ENCODE measurements at regions not wholly inside any gene's neighbourhood (a gene's known extent, or its start where the extent isn't known, plus 50 kb on each side); places are given as distances from the start of the nearest gene placed in this dataset.
"Not testable (repeated sequence)": the region's sequence is repeated elsewhere in the genome, so short reads cannot be mapped to it uniquely, and the experiment has no call there.

DNA sequence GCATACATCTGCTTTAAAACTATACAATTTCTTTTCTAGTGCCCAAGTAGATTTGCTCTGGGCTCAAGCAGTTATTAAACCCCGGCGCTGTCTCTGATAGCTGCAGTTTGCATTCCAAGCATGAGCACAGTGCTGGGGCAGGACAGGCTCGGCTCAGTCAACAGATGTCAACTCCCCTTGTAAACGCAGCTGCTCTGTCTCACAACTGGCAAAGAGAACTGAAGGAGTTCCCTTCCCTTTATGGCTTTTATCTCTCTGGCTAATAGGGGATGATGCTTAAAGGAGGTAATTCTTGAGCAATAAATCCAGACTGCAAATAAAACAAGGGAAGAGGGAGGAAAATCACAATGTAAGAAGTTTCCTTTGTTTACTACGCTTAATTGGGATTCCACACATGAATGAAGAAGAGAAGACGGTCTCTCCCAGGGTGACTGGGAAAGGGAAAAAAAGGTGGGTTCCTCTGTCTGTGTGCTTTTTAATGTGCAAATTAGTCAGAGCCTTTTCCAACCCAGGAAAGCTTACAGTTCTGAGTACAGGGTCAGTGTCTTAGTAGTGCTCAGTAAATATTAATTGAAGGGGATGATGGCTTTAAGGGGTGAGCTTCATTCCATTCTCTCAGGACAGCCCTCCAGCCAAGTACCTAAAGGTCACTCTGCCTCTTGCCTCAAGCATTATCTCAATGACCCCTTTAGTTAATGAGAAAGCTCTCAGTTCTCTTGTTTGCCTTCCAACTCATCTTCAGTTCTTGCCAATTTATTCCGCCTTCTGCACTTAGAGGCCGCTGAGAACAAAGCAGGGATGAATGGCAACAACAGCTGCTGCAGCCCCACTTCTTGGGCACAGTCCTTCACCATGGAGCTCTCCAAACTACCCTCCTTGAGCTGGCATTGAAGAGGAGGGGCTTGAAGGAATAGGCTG lies 155.7 kb upstream of the JADE1 start:
- no peak overlapping the region for H3K4me3 ChIP-seq (ENCODE audit: low read depth, low read length)
- TF ChIP-seq, protein P1, sequence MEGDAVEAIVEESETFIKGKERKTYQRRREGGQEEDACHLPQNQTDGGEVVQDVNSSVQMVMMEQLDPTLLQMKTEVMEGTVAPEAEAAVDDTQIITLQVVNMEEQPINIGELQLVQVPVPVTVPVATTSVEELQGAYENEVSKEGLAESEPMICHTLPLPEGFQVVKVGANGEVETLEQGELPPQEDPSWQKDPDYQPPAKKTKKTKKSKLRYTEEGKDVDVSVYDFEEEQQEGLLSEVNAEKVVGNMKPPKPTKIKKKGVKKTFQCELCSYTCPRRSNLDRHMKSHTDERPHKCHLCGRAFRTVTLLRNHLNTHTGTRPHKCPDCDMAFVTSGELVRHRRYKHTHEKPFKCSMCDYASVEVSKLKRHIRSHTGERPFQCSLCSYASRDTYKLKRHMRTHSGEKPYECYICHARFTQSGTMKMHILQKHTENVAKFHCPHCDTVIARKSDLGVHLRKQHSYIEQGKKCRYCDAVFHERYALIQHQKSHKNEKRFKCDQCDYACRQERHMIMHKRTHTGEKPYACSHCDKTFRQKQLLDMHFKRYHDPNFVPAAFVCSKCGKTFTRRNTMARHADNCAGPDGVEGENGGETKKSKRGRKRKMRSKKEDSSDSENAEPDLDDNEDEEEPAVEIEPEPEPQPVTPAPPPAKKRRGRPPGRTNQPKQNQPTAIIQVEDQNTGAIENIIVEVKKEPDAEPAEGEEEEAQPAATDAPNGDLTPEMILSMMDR (IDR thresholded peaks at IDR 0.05; ENCODE audit: control insufficient read depth, extremely low read depth, insufficient read depth), result no peak
- DNase-seq (ENCODE audit: low read depth), result no peak

DNA sequence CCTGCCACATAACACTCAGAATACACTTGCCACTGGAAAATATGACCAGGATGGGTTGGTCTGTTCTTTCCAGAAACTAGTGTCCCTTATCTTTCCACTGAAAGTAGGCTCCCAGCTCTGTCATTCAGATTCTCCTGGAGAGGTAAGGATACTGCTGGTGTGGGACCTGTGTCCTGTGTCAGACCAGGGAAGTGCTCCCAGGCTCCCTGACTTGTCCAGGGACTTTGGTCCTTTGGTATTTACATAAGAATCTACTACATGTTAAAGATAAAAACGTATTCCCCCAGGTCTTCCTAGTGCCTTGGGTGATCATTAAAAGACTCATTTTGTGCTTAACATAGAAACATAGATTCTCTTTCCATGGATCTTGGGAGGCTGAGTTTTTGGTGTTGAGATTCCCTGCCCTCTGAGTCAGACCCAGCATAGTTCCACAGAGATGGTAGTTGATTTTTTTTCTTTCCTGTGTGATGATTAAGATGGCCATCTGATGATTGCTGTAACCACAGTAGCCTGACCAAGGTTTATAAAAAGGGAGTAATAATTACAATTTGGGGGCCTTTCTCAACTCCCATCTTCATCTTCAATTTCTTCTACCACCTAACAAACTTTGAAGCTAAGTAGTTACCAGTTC lies 159.8 kb upstream of the JADE1 start:
- H3K4me3 ChIP-seq (ENCODE audit: low read depth, low read length), result no peak overlapping the region
- DNase-seq (ENCODE audit: low read depth), result no peak
- TF ChIP-seq, protein P1 (IDR thresholded peaks at IDR 0.05; ENCODE audit: control insufficient read depth, extremely low read depth, insufficient read depth), result no peak

DNA sequence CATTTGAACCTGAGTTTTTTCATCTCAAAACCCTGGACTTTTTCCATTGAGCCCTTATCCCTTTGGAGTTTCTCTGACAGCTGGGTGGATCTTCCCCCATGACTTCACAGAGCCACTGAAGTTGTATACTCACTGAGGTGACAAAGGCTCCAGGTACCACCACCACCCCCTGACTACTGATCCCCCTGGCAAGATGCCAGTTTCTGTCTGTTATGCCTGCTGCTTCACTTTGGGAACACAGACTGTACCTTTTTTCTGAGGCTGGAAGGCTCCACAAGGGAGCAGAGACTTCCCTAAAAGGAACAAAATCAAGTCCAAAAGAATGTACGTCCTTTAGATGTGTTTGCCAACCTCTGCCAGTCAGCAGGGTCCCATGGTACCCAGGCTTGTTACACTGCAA lies 160.3 kb upstream of the JADE1 start:
- no peak overlapping the region for H3K4me3 ChIP-seq (ENCODE audit: low read depth, low read length)
- DNase-seq (ENCODE audit: low read depth), result no peak
- TF ChIP-seq, protein P1 (IDR thresholded peaks at IDR 0.05; ENCODE audit: control insufficient read depth, extremely low read depth, insufficient read depth), result no peak

DNA sequence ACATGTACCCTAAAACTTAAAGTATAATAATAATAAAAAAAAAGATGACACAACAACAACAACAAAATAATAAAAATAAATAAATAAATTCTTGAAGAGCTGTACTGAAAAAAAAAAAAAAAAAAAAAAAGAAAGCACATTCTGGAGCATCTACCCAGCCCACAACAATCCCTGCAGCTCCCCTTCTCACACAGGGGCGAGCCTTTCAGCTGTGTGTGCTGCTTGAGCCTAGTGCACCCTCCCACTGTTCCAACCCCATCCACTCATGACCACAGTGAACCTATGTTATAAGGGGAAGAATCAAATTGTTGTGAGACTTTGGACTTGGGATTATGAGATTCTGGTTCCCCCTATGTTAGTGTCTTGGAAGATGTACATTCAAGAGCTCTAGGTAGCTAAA lies 161.5 kb upstream of the JADE1 start:
- TF ChIP-seq, protein P1 (IDR thresholded peaks at IDR 0.05; ENCODE audit: control insufficient read depth, extremely low read depth, insufficient read depth), result no peak
- DNase-seq (ENCODE audit: low read depth), result no peak
- H3K4me3 ChIP-seq (ENCODE audit: low read depth, low read length), result no peak overlapping the region

DNA sequence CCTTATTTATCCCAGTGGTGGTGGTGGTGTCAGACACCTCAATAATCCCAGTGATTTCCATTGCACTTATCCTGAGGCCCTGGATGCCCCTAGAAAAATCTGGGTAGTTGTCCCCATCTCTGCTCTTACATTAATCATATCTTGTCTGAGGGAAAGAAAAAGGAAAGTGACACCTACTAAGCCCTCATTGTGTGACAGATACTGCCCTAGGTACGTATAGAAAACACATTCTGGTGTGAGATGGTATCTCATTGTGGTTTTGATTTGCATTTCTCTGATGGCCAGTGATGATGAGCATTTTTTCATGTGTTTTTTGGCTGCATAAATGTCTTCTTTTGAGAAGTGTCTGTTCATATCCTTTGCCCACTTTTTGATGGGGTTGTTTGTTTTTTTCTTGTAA lies 162.6 kb upstream of the JADE1 start:
- not testable (repeated sequence) for DNase-seq (ENCODE audit: low read depth)

DNA sequence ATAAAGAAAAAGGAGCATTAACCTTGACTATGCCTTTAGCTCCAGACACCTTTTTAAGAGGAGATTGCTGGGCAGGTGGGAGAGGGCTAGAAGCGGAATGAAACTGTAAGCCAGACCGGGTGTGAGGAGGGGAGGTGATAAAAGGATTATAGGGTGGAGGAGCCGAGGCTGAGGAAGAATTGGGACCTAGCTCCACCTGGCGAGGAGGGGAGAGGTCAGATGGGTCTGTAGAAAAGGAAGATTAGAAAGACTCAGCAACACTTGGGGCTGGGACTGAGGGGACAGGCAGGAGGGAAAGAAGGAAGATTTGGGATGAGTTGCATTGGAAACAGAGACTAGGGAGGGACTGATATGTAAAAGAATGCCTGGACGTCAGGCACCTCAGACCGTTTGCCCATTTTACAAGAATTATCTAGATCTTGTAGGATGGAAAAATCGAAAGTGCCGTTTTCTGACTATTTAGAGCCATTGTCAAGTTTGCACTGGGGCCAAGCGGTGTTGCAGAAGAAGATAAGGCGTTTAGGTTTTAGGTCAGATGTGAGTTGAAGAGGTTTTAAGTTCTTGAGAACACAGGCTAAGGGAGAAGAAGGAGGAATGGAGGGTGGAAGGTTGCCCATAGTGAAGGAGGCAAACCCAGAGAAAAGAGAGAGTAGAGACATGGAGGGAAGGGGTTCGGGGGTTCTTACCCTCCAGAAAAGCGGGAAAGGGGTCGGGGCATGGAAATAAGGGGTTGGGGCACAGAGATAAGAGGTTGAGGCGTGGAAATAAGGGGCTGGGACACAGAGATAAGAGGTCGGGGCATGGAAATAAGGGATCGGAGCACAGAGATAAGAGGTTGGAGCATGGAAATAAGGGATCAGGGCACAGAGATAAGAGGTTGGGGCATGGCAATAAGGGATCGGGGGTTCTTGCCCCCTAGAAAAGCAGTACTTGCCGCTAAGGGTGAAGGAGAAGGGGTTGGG lies 164.5 kb upstream of the JADE1 start:
- DNase-seq (ENCODE audit: low read depth); H3K4me3 ChIP-seq (ENCODE audit: low read depth, low read length): not testable (repeated sequence)

More for the DNA sequence above, 162.6 kb upstream of the JADE1 start:
- H3K4me3 ChIP-seq (ENCODE audit: low read depth, low read length), result not testable (repeated sequence)

DNA sequence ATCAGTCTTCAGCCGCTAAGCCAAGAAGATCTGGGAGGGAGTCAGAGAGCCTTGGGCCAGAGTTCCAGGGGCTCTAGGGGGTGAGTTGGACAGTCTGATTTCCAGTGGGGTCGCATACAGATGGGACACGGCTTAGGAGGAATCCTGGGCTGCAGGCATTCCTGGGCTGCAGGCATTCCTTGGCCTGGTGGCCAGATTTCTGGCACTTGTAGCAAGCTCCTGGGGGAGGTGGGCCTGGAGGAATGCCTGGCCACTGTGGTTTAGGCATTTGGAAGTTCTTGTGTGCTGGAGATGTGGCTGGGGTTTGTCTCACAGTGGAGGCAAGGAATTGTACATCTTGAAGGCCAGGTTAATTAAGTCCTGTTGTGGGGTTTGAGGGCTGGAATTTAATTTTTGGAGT lies 165.4 kb upstream of the JADE1 start:
- H3K4me3 ChIP-seq (ENCODE audit: low read depth, low read length); DNase-seq (ENCODE audit: low read depth): not testable (repeated sequence)

DNA sequence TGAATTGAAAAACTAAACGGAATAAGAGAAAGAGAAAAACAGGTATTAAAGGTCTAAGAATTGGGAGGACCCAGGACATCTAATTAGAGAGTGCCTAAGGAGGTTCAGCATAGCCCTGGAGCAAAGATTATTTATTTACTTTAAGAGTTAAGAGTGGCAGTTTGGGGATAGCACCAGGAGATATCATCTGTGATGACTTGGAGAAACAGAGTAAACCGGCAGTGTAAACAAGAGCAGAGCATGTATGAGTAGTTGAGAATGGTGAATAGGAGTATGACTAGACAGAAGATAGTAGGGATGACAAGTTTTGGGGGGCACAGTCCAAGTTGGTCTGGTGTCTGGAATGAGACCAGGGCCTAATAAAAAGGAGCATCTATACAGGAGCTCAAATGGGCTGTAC lies 167.9 kb upstream of the JADE1 start:
- not testable (repeated sequence) for H3K4me3 ChIP-seq (ENCODE audit: low read depth, low read length); DNase-seq (ENCODE audit: low read depth)
